WTC11 (cell line): ENCODE measurements at regions not wholly inside any gene's neighbourhood (a gene's known extent, or its start where the extent isn't known, plus 50 kb on each side); places are given as distances from the start of the nearest gene placed in this dataset.

Source experiments
- ATAC-seq: fragments of 200-7000 bp; cut with Tn5 transposase; 2 replicates; pipeline ENCODE4 v1.10.0; 2021; ENCODE audit warnings: mild to moderate bottlenecking, moderate library complexity
- CTCF ChIA-PET: fragments of 300-600 bp; sonication (Branson Sonifier 250); formaldehyde crosslinking; loops from one replicate; lab custom pipeline; 2021; ENCODE audit warnings: antibody characterized with exemption; lab: Charles Lee
- POLR2A ChIA-PET: fragments of 350-600 bp; sonication (Branson Sonifier 250); formaldehyde crosslinking; loops from one replicate; lab custom pipeline; 2021; ENCODE audit warnings: antibody characterized with exemption; lab: Charles Lee
- DNase-seq: peaks from one replicate; pipeline ENCODE4 v3.0.0; 2021; ENCODE audit warnings: low spot score
- H3K27ac Mint-ChIP-seq: 2 replicates; pipeline ENCODE4 v1.8.0; 2021; ENCODE audit warnings: mixed read lengths
- H3K27me3 Mint-ChIP-seq: 2 replicates; pipeline ENCODE4 v1.8.0; 2021; ENCODE audit warnings: low read depth, mild to moderate bottlenecking, moderate library complexity, mixed read lengths
- H3K36me3 Mint-ChIP-seq: 2 replicates; pipeline ENCODE4 v1.8.0; 2021; ENCODE audit warnings: mixed read lengths
- H3K4me1 Mint-ChIP-seq: 2 replicates; pipeline ENCODE4 v1.8.0; 2022; ENCODE audit warnings: mixed read lengths
- H3K4me3 Mint-ChIP-seq: 2 replicates; pipeline ENCODE4 v1.8.0; 2021; ENCODE audit warnings: mild to moderate bottlenecking, moderate library complexity, mixed read lengths
- H3K9me3 Mint-ChIP-seq: 2 replicates; pipeline ENCODE4 v1.8.0; 2021; ENCODE audit warnings: mixed read lengths
- ATF1 ChIP-seq: sonication (generic); formaldehyde crosslinking; IDR thresholded peaks from 2 replicates; pipeline ENCODE4 v1.8.1; 2023; ENCODE audit warnings: mild to moderate bottlenecking, moderate library complexity, missing genetic modification reagents
- CREB1 ChIP-seq: sonication (generic); formaldehyde crosslinking; IDR thresholded peaks from 2 replicates; pipeline ENCODE4 v1.8.0; 2023; ENCODE audit warnings: mild to moderate bottlenecking, missing genetic modification reagents
- GABPB1 ChIP-seq: sonication (generic); formaldehyde crosslinking; IDR thresholded peaks from 2 replicates; pipeline ENCODE4 v1.8.1; 2023; ENCODE audit warnings: mild to moderate bottlenecking, missing genetic modification reagents
- MXD4 ChIP-seq: fragments of 250-450 bp; sonication (Bioruptor Pico); IDR thresholded peaks from 2 replicates; pipeline ENCODE4 v1.8.0; 2021; ENCODE audit warnings: mild to moderate bottlenecking, moderate library complexity, borderline replicate concordance
- NR1H2 ChIP-seq: sonication (generic); formaldehyde crosslinking; IDR thresholded peaks from 2 replicates; pipeline ENCODE4 v1.9.0; 2021; ENCODE audit warnings: mild to moderate bottlenecking, moderate library complexity, missing genetic modification reagents
- PREB ChIP-seq: sonication (generic); formaldehyde crosslinking; IDR thresholded peaks from 2 replicates; pipeline ENCODE4 v1.8.1; 2022; ENCODE audit warnings: mild to moderate bottlenecking, missing genetic modification reagents, moderate library complexity, borderline replicate concordance
- USF1 ChIP-seq: sonication (generic); formaldehyde crosslinking; IDR thresholded peaks from 2 replicates; pipeline ENCODE4 v1.8.0; 2022; ENCODE audit warnings: mild to moderate bottlenecking, missing genetic modification reagents
- ZNF263 ChIP-seq: sonication (generic); formaldehyde crosslinking; IDR thresholded peaks from 2 replicates; pipeline ENCODE4 v1.8.1; 2022; ENCODE audit warnings: low read depth, mild to moderate bottlenecking, moderate library complexity, missing genetic modification reagents
- TF ChIP-seq, protein P1 (sequence below): fragments of 250-450 bp; sonication (Bioruptor Pico); IDR thresholded peaks from 2 replicates; pipeline ENCODE4 v1.8.0; 2021; ENCODE audit warnings: mild to moderate bottlenecking
- TF ChIP-seq, protein P2 (sequence below): sonication (generic); formaldehyde crosslinking; IDR thresholded peaks from 2 replicates; pipeline ENCODE4 v1.8.0; 2022; ENCODE audit warnings: mild to moderate bottlenecking, missing genetic modification reagents
- TF ChIP-seq, protein P3 (sequence below): fragments of 250-450 bp; sonication (Bioruptor Pico); IDR thresholded peaks from 2 replicates; pipeline ENCODE4 v1.9.0; 2021; ENCODE audit warnings: mild to moderate bottlenecking
- TF ChIP-seq, protein P4 (sequence below): sonication (generic); formaldehyde crosslinking; IDR thresholded peaks from 2 replicates; pipeline ENCODE4 v1.8.1; 2023; ENCODE audit warnings: mild to moderate bottlenecking, missing genetic modification reagents, borderline replicate concordance
- TF ChIP-seq, protein P5 (sequence below): sonication (generic); formaldehyde crosslinking; IDR thresholded peaks from 2 replicates; pipeline ENCODE4 v1.8.1; 2023; ENCODE audit warnings: mild to moderate bottlenecking, moderate library complexity, missing genetic modification reagents
- TF ChIP-seq, protein P6 (sequence below): sonication (generic); formaldehyde crosslinking; conservative IDR thresholded peaks from 2 replicates; pipeline ENCODE4 v1.8.1; 2023; ENCODE audit warnings: mild to moderate bottlenecking, low read depth, missing genetic modification reagents, moderate library complexity

DNA sequence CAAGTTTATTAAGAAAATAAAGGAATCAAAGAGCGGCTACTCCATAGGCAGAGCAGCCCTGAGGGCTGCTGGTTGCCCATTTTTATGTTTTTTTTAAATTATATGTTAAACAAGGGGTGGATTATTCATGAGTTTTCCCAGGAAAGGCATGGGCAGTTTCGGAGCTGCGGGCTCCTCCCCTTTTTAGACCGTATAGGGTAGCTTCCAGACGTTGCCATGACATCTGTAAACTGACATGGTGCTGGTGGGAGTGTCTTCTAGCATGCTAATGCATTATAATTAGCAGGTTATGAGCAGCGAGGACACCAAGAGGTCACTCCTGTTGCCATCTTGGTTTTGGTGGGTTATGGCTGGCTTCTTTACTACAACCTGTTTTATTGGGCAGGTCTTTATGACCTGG, 301.8 kb downstream of the TFAP2C start (continued):
- TF ChIP-seq ZNF263 (CRISPR knock-in tag) (no peak), PREB (no peak)

- no peak for TF ChIP-seq GABPB1
- no peak for TF ChIP-seq MXD4 (CRISPR knock-in tag)
- TF ChIP-seq CREB1 (CRISPR knock-in tag), result no peak
- TF ChIP-seq, protein P1, sequence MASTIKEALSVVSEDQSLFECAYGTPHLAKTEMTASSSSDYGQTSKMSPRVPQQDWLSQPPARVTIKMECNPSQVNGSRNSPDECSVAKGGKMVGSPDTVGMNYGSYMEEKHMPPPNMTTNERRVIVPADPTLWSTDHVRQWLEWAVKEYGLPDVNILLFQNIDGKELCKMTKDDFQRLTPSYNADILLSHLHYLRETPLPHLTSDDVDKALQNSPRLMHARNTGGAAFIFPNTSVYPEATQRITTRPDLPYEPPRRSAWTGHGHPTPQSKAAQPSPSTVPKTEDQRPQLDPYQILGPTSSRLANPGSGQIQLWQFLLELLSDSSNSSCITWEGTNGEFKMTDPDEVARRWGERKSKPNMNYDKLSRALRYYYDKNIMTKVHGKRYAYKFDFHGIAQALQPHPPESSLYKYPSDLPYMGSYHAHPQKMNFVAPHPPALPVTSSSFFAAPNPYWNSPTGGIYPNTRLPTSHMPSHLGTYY (CRISPR knock-in tag), result no peak
- DNase-seq, result no peak
- no peak for ATAC-seq
- no peaks in the 10 kb centered on the region for H3K36me3 Mint-ChIP-seq
- ChIA-PET CTCF (interaction anchor here (1.0 to 2.2 kb wide), 2 partner anchors 41 kb away, joined by 3 to 6 read pairs; no protein-coding TSS in a partner anchor), POLR2A (no interaction called here)
- peaks cover 24% of the 10 kb centered on the region for H3K27me3 Mint-ChIP-seq
- peaks cover 38% of the 10 kb centered on the region for H3K4me1 Mint-ChIP-seq
- H3K27ac Mint-ChIP-seq, result no peak overlapping the region
- no peak overlapping the region for H3K4me3 Mint-ChIP-seq
- H3K9me3 Mint-ChIP-seq, result no peaks in the 10 kb centered on the region
Measured at GRCh38 chr20:56932575-56933330, 303.6 kb downstream of the TFAP2C start.

DNA sequence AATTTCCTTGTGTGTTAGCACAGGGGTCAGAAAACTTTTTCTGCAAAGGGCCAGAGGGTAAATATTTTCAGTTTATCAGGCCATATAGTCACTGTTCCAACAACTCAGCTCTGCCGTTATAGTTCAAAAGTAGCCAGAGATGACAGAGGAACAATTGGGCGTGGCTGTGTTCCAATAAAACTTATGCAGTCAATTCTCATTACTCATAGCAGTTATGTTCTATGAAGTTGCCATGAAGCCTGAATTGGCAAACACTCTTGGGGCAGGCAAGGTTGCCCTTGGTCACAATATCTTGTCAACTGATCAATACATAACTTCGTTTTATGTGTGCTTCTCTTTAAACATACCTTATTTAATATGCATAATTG, 304.2 kb downstream of the TFAP2C start:
- no peaks in the 10 kb centered on the region for H3K36me3 Mint-ChIP-seq
- no peak for ATAC-seq
- H3K27me3 Mint-ChIP-seq, result peaks cover 20% of the 10 kb centered on the region
- POLR2A ChIA-PET, result no interaction called here
- no peak overlapping the region for H3K4me3 Mint-ChIP-seq
- CTCF ChIA-PET, result interaction anchor here (1.0 kb wide), 1 partner anchor 41 kb away, joined by 3 read pairs; no protein-coding TSS in a partner anchor
- no peak for DNase-seq
- peaks cover 34% of the 10 kb centered on the region for H3K4me1 Mint-ChIP-seq
- no peak overlapping the region for H3K27ac Mint-ChIP-seq
- no peaks in the 10 kb centered on the region for H3K9me3 Mint-ChIP-seq
- TF ChIP-seq, protein P2, sequence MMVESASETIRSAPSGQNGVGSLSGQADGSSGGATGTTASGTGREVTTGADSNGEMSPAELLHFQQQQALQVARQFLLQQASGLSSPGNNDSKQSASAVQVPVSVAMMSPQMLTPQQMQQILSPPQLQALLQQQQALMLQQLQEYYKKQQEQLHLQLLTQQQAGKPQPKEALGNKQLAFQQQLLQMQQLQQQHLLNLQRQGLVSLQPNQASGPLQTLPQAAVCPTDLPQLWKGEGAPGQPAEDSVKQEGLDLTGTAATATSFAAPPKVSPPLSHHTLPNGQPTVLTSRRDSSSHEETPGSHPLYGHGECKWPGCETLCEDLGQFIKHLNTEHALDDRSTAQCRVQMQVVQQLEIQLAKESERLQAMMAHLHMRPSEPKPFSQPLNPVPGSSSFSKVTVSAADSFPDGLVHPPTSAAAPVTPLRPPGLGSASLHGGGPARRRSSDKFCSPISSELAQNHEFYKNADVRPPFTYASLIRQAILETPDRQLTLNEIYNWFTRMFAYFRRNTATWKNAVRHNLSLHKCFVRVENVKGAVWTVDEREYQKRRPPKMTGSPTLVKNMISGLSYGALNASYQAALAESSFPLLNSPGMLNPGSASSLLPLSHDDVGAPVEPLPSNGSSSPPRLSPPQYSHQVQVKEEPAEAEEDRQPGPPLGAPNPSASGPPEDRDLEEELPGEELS (CRISPR knock-in tag), result no peak
- TF ChIP-seq, protein P3, sequence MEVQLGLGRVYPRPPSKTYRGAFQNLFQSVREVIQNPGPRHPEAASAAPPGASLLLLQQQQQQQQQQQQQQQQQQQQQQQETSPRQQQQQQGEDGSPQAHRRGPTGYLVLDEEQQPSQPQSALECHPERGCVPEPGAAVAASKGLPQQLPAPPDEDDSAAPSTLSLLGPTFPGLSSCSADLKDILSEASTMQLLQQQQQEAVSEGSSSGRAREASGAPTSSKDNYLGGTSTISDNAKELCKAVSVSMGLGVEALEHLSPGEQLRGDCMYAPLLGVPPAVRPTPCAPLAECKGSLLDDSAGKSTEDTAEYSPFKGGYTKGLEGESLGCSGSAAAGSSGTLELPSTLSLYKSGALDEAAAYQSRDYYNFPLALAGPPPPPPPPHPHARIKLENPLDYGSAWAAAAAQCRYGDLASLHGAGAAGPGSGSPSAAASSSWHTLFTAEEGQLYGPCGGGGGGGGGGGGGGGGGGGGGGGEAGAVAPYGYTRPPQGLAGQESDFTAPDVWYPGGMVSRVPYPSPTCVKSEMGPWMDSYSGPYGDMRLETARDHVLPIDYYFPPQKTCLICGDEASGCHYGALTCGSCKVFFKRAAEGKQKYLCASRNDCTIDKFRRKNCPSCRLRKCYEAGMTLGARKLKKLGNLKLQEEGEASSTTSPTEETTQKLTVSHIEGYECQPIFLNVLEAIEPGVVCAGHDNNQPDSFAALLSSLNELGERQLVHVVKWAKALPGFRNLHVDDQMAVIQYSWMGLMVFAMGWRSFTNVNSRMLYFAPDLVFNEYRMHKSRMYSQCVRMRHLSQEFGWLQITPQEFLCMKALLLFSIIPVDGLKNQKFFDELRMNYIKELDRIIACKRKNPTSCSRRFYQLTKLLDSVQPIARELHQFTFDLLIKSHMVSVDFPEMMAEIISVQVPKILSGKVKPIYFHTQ, result no peak
- TF ChIP-seq, protein P4, sequence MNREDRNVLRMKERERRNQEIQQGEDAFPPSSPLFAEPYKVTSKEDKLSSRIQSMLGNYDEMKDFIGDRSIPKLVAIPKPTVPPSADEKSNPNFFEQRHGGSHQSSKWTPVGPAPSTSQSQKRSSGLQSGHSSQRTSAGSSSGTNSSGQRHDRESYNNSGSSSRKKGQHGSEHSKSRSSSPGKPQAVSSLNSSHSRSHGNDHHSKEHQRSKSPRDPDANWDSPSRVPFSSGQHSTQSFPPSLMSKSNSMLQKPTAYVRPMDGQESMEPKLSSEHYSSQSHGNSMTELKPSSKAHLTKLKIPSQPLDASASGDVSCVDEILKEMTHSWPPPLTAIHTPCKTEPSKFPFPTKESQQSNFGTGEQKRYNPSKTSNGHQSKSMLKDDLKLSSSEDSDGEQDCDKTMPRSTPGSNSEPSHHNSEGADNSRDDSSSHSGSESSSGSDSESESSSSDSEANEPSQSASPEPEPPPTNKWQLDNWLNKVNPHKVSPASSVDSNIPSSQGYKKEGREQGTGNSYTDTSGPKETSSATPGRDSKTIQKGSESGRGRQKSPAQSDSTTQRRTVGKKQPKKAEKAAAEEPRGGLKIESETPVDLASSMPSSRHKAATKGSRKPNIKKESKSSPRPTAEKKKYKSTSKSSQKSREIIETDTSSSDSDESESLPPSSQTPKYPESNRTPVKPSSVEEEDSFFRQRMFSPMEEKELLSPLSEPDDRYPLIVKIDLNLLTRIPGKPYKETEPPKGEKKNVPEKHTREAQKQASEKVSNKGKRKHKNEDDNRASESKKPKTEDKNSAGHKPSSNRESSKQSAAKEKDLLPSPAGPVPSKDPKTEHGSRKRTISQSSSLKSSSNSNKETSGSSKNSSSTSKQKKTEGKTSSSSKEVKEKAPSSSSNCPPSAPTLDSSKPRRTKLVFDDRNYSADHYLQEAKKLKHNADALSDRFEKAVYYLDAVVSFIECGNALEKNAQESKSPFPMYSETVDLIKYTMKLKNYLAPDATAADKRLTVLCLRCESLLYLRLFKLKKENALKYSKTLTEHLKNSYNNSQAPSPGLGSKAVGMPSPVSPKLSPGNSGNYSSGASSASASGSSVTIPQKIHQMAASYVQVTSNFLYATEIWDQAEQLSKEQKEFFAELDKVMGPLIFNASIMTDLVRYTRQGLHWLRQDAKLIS, result no peak
- no peak for TF ChIP-seq CREB1 (CRISPR knock-in tag)
- TF ChIP-seq USF1 (CRISPR knock-in tag), result no peak
- TF ChIP-seq, protein P5, sequence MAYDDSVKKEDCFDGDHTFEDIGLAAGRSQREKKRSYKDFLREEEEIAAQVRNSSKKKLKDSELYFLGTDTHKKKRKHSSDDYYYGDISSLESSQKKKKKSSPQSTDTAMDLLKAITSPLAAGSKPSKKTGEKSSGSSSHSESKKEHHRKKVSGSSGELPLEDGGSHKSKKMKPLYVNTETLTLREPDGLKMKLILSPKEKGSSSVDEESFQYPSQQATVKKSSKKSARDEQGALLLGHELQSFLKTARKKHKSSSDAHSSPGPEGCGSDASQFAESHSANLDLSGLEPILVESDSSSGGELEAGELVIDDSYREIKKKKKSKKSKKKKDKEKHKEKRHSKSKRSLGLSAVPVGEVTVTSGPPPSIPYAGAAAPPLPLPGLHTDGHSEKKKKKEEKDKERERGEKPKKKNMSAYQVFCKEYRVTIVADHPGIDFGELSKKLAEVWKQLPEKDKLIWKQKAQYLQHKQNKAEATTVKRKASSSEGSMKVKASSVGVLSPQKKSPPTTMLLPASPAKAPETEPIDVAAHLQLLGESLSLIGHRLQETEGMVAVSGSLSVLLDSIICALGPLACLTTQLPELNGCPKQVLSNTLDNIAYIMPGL (CRISPR knock-in tag), result no peak
- no peak for TF ChIP-seq NR1H2 (CRISPR knock-in tag)
- TF ChIP-seq, protein P6, sequence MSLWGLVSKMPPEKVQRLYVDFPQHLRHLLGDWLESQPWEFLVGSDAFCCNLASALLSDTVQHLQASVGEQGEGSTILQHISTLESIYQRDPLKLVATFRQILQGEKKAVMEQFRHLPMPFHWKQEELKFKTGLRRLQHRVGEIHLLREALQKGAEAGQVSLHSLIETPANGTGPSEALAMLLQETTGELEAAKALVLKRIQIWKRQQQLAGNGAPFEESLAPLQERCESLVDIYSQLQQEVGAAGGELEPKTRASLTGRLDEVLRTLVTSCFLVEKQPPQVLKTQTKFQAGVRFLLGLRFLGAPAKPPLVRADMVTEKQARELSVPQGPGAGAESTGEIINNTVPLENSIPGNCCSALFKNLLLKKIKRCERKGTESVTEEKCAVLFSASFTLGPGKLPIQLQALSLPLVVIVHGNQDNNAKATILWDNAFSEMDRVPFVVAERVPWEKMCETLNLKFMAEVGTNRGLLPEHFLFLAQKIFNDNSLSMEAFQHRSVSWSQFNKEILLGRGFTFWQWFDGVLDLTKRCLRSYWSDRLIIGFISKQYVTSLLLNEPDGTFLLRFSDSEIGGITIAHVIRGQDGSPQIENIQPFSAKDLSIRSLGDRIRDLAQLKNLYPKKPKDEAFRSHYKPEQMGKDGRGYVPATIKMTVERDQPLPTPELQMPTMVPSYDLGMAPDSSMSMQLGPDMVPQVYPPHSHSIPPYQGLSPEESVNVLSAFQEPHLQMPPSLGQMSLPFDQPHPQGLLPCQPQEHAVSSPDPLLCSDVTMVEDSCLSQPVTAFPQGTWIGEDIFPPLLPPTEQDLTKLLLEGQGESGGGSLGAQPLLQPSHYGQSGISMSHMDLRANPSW (CRISPR knock-in tag), result no peak
- TF ChIP-seq ATF1 (CRISPR knock-in tag), result no peak
